HCT116 (cell line): ENCODE measurements at regions not wholly inside any gene's neighbourhood (a gene's known extent, or its start where the extent isn't known, plus 50 kb on each side); places are given as distances from the start of the nearest gene placed in this dataset.

Source experiments
- ATAC-seq: fragments of 200-7000 bp; cut with Tn5 transposase; 2 replicates; pipeline ENCODE4 v1.9.1; 2020; ENCODE audit warnings: mild to moderate bottlenecking, moderate library complexity
- BruUV-seq: library from RNA; stranded (reverse); fragments of 400-500 nt; replicated peaks from 2 replicates; lab custom pipeline; 2021; lab: Mats Ljungman, UMichigan
- CTCF ChIA-PET: fragments of 300-600 bp; sonication (Branson Sonifier 250); formaldehyde crosslinking; loops from one replicate; lab custom pipeline; 2021; ENCODE audit warnings: antibody characterized with exemption; lab: Charles Lee
- POLR2A ChIA-PET: fragments of 300-600, 350-600 bp; sonication (Branson Sonifier 250); formaldehyde crosslinking; loops from one replicate; lab custom pipeline; 2021; ENCODE audit warnings: antibody characterized with exemption; lab: Charles Lee
- RAD21 ChIA-PET, 2 experiments: fragments of 300-600 bp; sonication (Branson Sonifier 250); formaldehyde crosslinking; loops; one replicate each; lab custom pipeline; 2023; ENCODE audit warnings: low total read pairs in 2 of 2; ENCODE audit not compliant: uncharacterized antibody in 2 of 2, unreplicated experiment in 2 of 2, low non-redundant PET in 1 of 2; lab: Charles Lee
- DNase-seq: peaks from one replicate; pipeline ENCODE4 v3.0.0-alpha.2; 2010; ENCODE audit warnings: low read depth, low spot score
- H2AFZ ChIP-seq: fragments of 200-600 bp; shearing (Covaris generic), sonication (generic); 2 replicates; pipeline ENCODE4 v1.6.1; 2017; ENCODE audit warnings: low read depth, mixed run types, mixed read lengths, antibody characterized with exemption, low read length; ENCODE audit not compliant: poor library complexity, severe bottlenecking
- H3K27ac ChIP-seq: 2 replicates; pipeline ENCODE4 v1.5.1; 2012; ENCODE audit warnings: low read depth, low read length
- H3K27me3 ChIP-seq: fragments of 200-600 bp; sonication (generic); 2 replicates; pipeline ENCODE4 v1.6.1; 2016; ENCODE audit warnings: mixed run types, low read length, mixed read lengths; ENCODE audit not compliant: insufficient read depth
- H3K36me3 ChIP-seq, 2 experiments: fragments of 200-500 bp in 1 of 2; fragments of 200-600 bp in 1 of 2; sonication (Bioruptor generic) in 1 of 2; sonication (generic) in 1 of 2; 2 replicates each; pipeline versions ENCODE4 v1.5.1 to v1.6.1; 2014 to 2016; ENCODE audit warnings: low read length in 2 of 2, inconsistent platforms in 1 of 2, mixed read lengths in 1 of 2, mixed run types in 1 of 2; ENCODE audit not compliant: insufficient read depth in 2 of 2, control insufficient read depth in 1 of 2
- H3K4me1 ChIP-seq, 2 experiments: fragments of 200-600 bp in 1 of 2; sonication (generic) in 1 of 2; 2 replicates each; pipeline versions ENCODE4 v1.5.1 to v1.6.1; 2012 to 2017; ENCODE audit warnings: low read length in 2 of 2, inconsistent platforms in 1 of 2, mild to moderate bottlenecking in 1 of 2, mixed read lengths in 1 of 2, mixed run types in 1 of 2, moderate library complexity in 1 of 2; ENCODE audit not compliant: insufficient read depth in 2 of 2, control insufficient read depth in 1 of 2
- H3K4me2 ChIP-seq: fragments of 200-600 bp; sonication (generic); 2 replicates; pipeline ENCODE4 v1.6.1; 2017; ENCODE audit warnings: mixed run types, low read length, mixed read lengths
- H3K4me3 ChIP-seq, 2 experiments: fragments of 200-600 bp in 1 of 2; sonication (generic) in 1 of 2; replicated peaks in 1 of 2; 2 replicates each; pipeline ENCODE4 v1.5.1; 2011 to 2016; ENCODE audit warnings: low read length in 2 of 2, control low read depth in 1 of 2, low read depth in 1 of 2, mild to moderate bottlenecking in 1 of 2, mixed read lengths in 1 of 2, mixed run types in 1 of 2
- H3K79me2 ChIP-seq: fragments of 200-600 bp; sonication (generic); 2 replicates; pipeline ENCODE4 v1.6.1; 2017; ENCODE audit warnings: mild to moderate bottlenecking, mixed run types, low read length, moderate library complexity, mixed read lengths; ENCODE audit not compliant: insufficient read depth
- H3K9ac ChIP-seq: fragments of 200-600 bp; sonication (generic); 2 replicates; pipeline ENCODE4 v1.6.1; 2016; ENCODE audit warnings: low read length, mixed read lengths
- H3K9me2 ChIP-seq: fragments of 200-600 bp; sonication (generic), shearing (Covaris generic); 2 replicates; pipeline ENCODE4 v1.6.1; 2017; ENCODE audit warnings: mixed run types, mild to moderate bottlenecking, moderate library complexity; ENCODE audit not compliant: insufficient read depth
- H3K9me3 ChIP-seq, 2 experiments: fragments of 200-500 bp in 1 of 2; fragments of 200-600 bp in 1 of 2; sonication (Bioruptor generic) in 1 of 2; sonication (generic) in 1 of 2; 2 replicates each; pipeline ENCODE4 v1.6.1; 2014 to 2017; ENCODE audit warnings: low read length in 2 of 2, mixed read lengths in 2 of 2, inconsistent platforms in 1 of 2, low read depth in 1 of 2, mild to moderate bottlenecking in 1 of 2, mixed run types in 1 of 2, moderate library complexity in 1 of 2; ENCODE audit not compliant: control insufficient read depth in 1 of 2, insufficient read depth in 1 of 2
- H4K20me1 ChIP-seq: fragments of 200-600 bp; sonication (generic), shearing (Covaris generic); 2 replicates; pipeline ENCODE4 v1.6.1; 2017; ENCODE audit warnings: mixed run types, mild to moderate bottlenecking, moderate library complexity; ENCODE audit not compliant: insufficient read depth
- ATF3 ChIP-seq: IDR thresholded peaks from 2 replicates; pipeline ENCODE4 v1.6.1; 2012
- CBX3 ChIP-seq: IDR thresholded peaks from 2 replicates; pipeline ENCODE4 v1.6.1; 2012; ENCODE audit warnings: low read depth
- CEBPB ChIP-seq: IDR thresholded peaks from 2 replicates; pipeline ENCODE4 v1.6.1; 2012; ENCODE audit warnings: low read depth
- CTCF ChIP-seq, 3 experiments: fragments of 200-600 bp in 1 of 3; sonication (generic) in 1 of 3; IDR thresholded peaks in 2 of 3; conservative IDR thresholded peaks in 1 of 3; 2 replicates each; pipeline ENCODE4 v1.5.1; 2012 to 2017; ENCODE audit warnings: low read depth in 2 of 3, low read length in 2 of 3, antibody characterized with exemption in 1 of 3, borderline replicate concordance in 1 of 3, control low read depth in 1 of 3, mild to moderate bottlenecking in 1 of 3, mixed read lengths in 1 of 3, mixed run types in 1 of 3, moderate library complexity in 1 of 3; ENCODE audit not compliant: insufficient read depth in 1 of 3
- ELF1 ChIP-seq: IDR thresholded peaks from 2 replicates; pipeline ENCODE4 v1.6.1; 2012; ENCODE audit warnings: low read depth, borderline replicate concordance
- EZH2 ChIP-seq: fragments of 200-600 bp; sonication (generic); IDR thresholded peaks from 2 replicates; pipeline ENCODE4 v1.6.1; 2017; ENCODE audit warnings: antibody characterized with exemption, mixed run types
- JUND ChIP-seq: IDR thresholded peaks from 2 replicates; pipeline ENCODE4 v1.6.1; 2012
- POLR2A ChIP-seq: IDR thresholded peaks from 2 replicates; pipeline ENCODE4 v1.7.0; 2011; ENCODE audit warnings: borderline replicate concordance; ENCODE audit not compliant: insufficient read depth, insufficient read length; ENCODE audit errors: extremely low read depth
- POLR2AphosphoS5 ChIP-seq: IDR thresholded peaks from 2 replicates; pipeline ENCODE4 v1.6.1; 2011; ENCODE audit warnings: mild to moderate bottlenecking, low read depth, low read length, moderate library complexity
- RAD21 ChIP-seq: IDR thresholded peaks from 2 replicates; pipeline ENCODE4 v1.6.1; 2012; ENCODE audit warnings: low read depth, mild to moderate bottlenecking
- SP1 ChIP-seq: IDR thresholded peaks from 2 replicates; pipeline ENCODE4 v1.6.1; 2012; ENCODE audit warnings: low read depth
- SRF ChIP-seq: IDR thresholded peaks from 2 replicates; pipeline ENCODE4 v1.6.1; 2012; ENCODE audit warnings: low read depth
- TCF7L2 ChIP-seq: IDR thresholded peaks from 2 replicates; pipeline ENCODE4 v1.7.0; 2011; ENCODE audit warnings: borderline replicate concordance, inconsistent platforms; ENCODE audit not compliant: insufficient read depth, insufficient read length; ENCODE audit errors: extremely low read depth
- ZBTB33 ChIP-seq: IDR thresholded peaks from 2 replicates; pipeline ENCODE4 v1.6.1; 2011; ENCODE audit warnings: mild to moderate bottlenecking, low read length, moderate library complexity; ENCODE audit not compliant: insufficient replicate concordance; ENCODE audit errors: extremely low read depth
- ZFX ChIP-seq: fragments of 450-650 bp; IDR thresholded peaks from 2 replicates; pipeline ENCODE4 v1.6.1; 2017
- ZNF274 ChIP-seq: fragments of 200-500 bp; sonication (Bioruptor generic); IDR thresholded peaks from 2 replicates; pipeline ENCODE4 v1.6.1; 2014; ENCODE audit warnings: mild to moderate bottlenecking, low read depth, low read length, inconsistent platforms
- intact Hi-C: fragments of 100-400 bp; cut with micrococcal nuclease; formaldehyde crosslinking; loops from 2 replicates; pipeline ENCODE4 v1.10.0; 2022

- H4K20me1 ChIP-seq, result no peaks in the 10 kb centered on the region
- H3K27me3 ChIP-seq, result no peaks in the 10 kb centered on the region; the same call in 1 of the 2 replicates
- no peak overlapping the region for H2AFZ ChIP-seq
- H3K27ac ChIP-seq, result no peak overlapping the region
- H3K9ac ChIP-seq, result no peak overlapping the region
- H3K9me3 ChIP-seq, result no peaks in the 10 kb centered on the region
- no peak for DNase-seq
- intact Hi-C loops, result no loop called here
- ChIA-PET POLR2A (no interaction called here), RAD21 (no interaction called here), CTCF (no interaction called here)
- TF ChIP-seq CBX3 (no peak), CEBPB (no peak), JUND (no peak), SRF (no peak), CTCF (IDR thresholded peaks at IDR 0.05 in 2 of 3, conservative IDR thresholded peaks at IDR 0.05 in 1 of 3; ENCODE audit: borderline replicate concordance in 1 of 3, insufficient read depth in 1 of 3, low read depth in 2 of 3, low read length in 2 of 3) (no peak), ZFX (no peak), TCF7L2 (no peak), POLR2A (no peak), SP1 (no peak), ZBTB33 (no peak), ATF3 (no peak), RAD21 (no peak), ELF1 (no peak), POLR2AphosphoS5 (no peak), EZH2 (no peak), ZNF274 (no peak)
- H3K79me2 ChIP-seq, result no peaks in the 10 kb centered on the region
- no peaks in the 10 kb centered on the region for H3K4me1 ChIP-seq
- H3K4me3 ChIP-seq, result no peak overlapping the region
- no peaks in the 10 kb centered on the region for H3K9me2 ChIP-seq
- ATAC-seq, result no peak
- no peak overlapping the region for H3K4me2 ChIP-seq
- no peaks in the 10 kb centered on the region for H3K36me3 ChIP-seq
- BruUV-seq, result no TSS peak
These were observed 98.9 kb upstream of the SLC6A6 start for GRCh38 chr3:14303336-14304100.
